Peyer's patch (tissue), 4 donors: ENCODE measurements at regions not wholly inside any gene's neighbourhood (a gene's known extent, or its start where the extent isn't known, plus 50 kb on each side); places are given as distances from the start of the nearest gene placed in this dataset.

Experiments used
- CTCF ChIP-seq, 6 experiments: fragments of 450-650 bp in 4 of 6; fragments of 200-600 bp in 2 of 6; sonication (generic) in 1 of 6; IDR thresholded peaks; one replicate each; pipeline ENCODE4 v1.5.1; 2017 to 2019; ENCODE audit warnings: antibody characterized with exemption in 6 of 6, mild to moderate bottlenecking in 3 of 6, moderate library complexity in 1 of 6
- POLR2A ChIP-seq, 2 donors: fragments of 450-650 bp; IDR thresholded peaks; one replicate each; pipeline ENCODE4 v1.5.1; 2017; ENCODE audit warnings: antibody characterized with exemption in 2 of 2, mild to moderate bottlenecking in 2 of 2, moderate library complexity in 2 of 2

GRCh38 chr9:86706391-86706790 is 240.9 kb downstream of the GAS1 start:
- TF ChIP-seq POLR2A (IDR thresholded peaks at IDR 0.05) = no peak
- no peak for TF ChIP-seq CTCF (IDR thresholded peaks at IDR 0.05)
